GM21447 (cell line): ENCODE measurements at regions not wholly inside any gene's neighbourhood (a gene's known extent, or its start where the extent isn't known, plus 50 kb on each side); places are given as distances from the start of the nearest gene placed in this dataset.

Source experiments
- ATAC-seq: cut with Tn5 transposase; IDR thresholded peaks from one replicate; pipeline ENCODE4 v1.9.1; 2021; ENCODE audit not compliant: unreplicated experiment

- no peak for ATAC-seq
These were observed 209.1 kb downstream of the RAD51AP2 start for GRCh38 chr2:17309181-17309580.

DNA sequence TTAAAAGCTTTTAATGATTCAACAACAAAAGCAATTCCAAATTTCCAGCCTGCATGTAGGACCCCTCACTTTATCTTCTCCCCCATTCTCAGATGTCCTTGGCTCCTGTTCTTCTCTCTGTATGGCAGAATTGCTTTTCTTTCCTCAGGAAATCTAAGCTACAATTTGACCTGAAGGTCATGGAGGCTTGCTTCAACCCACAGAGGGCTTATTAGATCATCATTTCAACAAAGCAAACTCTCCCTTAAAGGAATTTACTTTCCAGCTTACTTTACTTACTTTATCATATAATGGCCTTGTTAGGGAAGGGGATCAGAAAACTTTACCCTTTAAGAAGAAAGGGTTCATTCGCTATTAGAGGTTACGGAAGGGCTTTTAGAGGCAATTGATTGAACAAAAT is 211.5 kb downstream of the RAD51AP2 start:
- ATAC-seq, result no peak

GRCh38 chr2:17306219-17306618 is 212.0 kb downstream of the RAD51AP2 start:
- no peak for ATAC-seq

DNA sequence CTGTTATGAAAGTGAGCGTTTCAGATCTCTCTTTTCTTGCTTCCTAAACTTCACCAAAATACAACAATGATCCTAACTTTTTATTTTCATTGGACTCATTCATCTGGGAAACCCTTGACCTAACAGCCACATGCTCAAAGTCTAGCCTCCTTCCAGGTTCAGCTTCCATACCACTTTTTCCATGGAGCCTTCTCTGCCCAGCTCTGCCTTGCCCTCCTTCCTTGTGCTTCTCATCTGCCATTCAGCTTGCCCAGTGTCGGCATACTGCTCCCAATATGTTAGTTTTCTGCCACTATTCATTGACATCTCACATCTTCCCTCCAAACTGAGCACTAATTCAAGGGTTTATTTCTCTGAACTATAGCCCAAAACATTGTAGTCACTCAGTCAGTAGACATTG is 214.7 kb downstream of the RAD51AP2 start:
- no peak for ATAC-seq

- ATAC-seq, result no peak
These were observed 215.2 kb downstream of the RAD51AP2 start for GRCh38 chr2:17303054-17303453.

GRCh38 chr2:17302281-17302680 is 216.0 kb downstream of the RAD51AP2 start:
- no peak for ATAC-seq

DNA sequence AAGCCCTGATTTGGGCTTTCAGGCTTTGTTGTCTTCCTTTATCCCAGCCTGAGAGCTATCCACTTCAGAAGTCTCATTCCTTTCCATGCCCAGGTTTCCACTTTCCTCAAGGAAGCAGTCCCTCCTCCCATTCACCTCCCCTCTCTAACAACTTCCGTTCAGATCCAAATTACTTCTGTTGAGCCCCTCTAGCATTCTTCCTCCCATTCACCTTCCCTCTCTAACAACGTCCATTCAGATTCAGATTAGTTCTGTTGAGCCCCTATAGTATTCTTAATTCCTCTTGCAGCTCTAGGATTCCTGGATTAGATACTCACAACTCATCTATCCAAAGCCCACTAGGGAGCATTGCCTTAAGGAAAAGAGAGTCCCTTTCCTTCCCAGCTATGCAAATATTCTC is 216.8 kb downstream of the RAD51AP2 start:
- ATAC-seq, result no peak

DNA sequence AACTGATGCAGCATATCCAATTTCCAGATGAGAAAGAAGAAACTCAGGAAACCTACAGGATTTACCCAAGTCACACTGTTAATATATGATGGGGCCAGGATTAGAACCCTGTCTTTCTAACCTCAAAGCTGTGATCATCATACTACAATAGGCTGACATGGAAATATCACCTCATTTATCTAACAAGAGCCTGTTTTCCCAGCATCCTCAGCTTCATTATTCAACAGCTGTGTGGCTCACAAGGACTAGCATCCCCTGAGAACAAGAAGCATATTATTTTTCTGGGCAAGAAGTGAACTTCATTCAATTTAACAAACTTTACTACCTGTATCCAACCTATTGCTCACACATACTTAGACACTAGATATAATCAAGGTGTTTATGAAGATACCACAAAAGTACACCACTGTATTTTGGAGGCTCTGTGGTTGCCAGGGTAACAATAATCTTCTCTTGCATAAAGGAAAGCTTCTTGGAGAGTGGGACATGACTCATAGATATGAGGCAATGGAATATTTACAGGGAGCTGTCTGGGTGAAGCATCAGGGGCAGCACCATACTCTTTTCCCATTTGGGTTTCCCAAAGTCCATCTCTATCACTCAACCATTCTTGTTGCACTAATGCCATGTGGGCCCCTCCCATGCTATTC is 218.2 kb downstream of the RAD51AP2 start:
- no peak for ATAC-seq

- ATAC-seq, result no peak
These were observed 219.8 kb downstream of the RAD51AP2 start for GRCh38 chr2:17298453-17298852.

GRCh38 chr2:17296686-17297085 is 221.6 kb downstream of the RAD51AP2 start:
- no peak for ATAC-seq

GRCh38 chr2:17289669-17290068 is 228.6 kb downstream of the RAD51AP2 start:
- ATAC-seq, result no peak

- no peak for ATAC-seq
These were observed 231.1 kb downstream of the RAD51AP2 start for GRCh38 chr2:17287183-17287582.

GRCh38 chr2:17282826-17283225 is 235.4 kb downstream of the RAD51AP2 start:
- ATAC-seq, result no peak

DNA sequence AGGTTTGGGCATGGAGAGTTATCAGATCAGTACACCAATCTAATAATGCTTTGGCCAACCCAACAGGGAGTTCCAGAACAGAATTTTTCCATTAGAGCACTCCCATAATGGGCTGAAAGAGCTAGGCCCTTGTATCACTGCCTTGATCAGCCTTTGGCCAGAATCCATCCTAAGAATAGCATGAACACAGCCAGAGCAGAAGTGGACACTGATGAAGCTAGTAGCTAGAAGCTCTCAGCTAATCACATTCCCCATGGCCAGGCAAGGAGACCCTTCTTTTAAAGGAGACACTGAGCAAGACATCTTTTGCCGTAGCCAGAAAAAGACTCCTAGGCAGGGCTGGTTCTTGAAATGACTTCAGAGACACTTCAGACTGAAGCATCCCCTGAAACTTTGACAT is 236.0 kb downstream of the RAD51AP2 start:
- no peak for ATAC-seq

DNA sequence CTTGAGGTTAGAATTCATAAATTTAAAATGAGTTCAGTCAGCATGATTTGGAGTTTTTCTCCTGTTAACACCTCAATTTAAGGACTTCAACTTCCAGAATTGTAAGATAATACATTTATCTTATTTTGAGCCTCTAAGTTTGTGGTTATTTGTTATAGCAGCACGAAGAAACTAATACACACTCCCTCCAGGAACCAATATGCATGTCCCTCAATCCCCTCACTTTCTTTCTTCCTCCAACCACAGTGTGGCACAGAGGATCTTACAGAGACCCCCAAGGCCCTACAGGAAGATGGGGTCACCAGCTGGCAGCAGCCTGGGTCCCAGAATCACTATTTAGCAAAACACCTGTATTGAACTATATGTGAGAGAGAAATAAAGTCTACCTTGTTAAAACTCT is 242.0 kb downstream of the RAD51AP2 start:
- ATAC-seq, result no peak

- ATAC-seq, result no peak
These were observed 245.4 kb downstream of the RAD51AP2 start for GRCh38 chr2:17272652-17273525.

GRCh38 chr2:17272170-17272569 is 246.1 kb downstream of the RAD51AP2 start:
- no peak for ATAC-seq

DNA sequence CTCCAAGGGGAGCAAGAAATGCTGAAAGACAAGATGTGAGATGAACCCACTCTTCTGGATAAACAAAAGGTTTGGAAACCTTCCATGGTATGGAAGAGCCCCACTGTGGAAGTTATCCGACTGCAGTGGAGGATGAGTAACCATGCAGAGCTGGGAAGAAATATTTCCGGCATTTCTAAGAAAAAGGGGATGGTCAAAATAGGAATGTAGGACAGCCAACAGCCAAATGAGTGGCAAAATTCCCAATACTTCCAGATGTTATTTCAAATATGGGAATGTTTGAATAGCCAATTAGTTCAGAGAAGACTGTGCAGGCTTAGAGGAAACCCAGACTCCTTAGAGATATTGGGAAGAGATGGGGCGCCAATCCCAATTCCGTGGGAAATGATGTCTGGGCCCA is 246.8 kb downstream of the RAD51AP2 start:
- no peak for ATAC-seq

GRCh38 chr2:17270894-17271293 is 247.3 kb downstream of the RAD51AP2 start:
- ATAC-seq, result no peak

DNA sequence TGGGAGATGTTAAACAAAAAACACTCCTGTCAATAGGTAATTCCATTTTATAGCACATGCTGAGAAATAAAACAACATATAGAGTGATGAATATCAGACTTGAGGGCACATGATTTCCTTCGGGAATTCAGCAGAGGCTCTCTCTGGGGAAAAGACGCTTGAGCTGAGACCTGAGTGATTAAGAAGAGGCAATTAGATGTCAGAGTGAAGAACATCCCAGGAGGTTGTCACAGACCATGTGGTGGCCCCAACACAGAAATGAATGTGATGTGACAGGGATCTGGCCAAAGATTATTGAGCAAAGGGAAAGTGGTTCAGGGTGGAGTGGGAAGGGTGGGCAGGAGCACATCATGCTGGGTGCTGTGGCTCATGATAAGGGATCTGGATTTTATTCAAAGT is 254.7 kb downstream of the RAD51AP2 start:
- no peak for ATAC-seq

DNA sequence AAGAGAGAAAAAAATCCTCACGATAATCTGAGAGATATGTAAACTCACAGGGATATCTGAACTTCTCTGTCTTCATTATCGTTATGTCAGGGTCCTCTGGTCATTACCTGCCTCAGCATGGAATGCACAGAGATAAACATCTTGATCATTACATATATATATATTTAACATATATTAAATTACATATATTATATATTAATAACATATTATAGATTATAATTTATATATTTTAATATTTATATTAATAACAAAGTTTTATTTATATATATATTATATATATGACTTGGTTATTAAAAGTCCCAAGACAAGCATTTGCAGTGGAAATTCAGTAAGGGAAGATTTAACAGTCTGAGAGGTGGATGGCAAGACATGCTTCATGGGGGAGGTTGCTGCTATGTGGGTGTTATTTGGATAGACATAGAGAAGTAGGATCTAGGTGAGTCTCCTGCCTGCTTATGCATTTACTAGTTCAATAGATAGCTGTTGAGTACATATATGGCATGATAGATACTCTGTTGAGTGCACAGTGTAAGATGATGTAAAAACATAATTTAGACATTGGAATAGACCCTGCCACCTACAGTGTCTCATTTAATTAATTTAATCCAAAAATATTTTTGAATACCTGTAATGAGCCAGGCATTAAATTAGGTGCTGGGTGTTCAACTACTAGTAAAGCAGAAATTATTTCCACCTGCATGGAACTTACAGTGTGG is 255.2 kb downstream of the RAD51AP2 start:
- ATAC-seq, result no peak

- ATAC-seq, result no peak
These were observed 258.6 kb downstream of the RAD51AP2 start for GRCh38 chr2:17259613-17260012.
